ENCODE measurements at regions not wholly inside any gene's neighbourhood (a gene's known extent, or its start where the extent isn't known, plus 50 kb on each side); places are given as distances from the start of the nearest gene placed in this dataset.

GRCh38 chr13:105345730-105346129 lies 1189.7 kb downstream of the EFNB2 start:
- no peak for ATAC-seq
- no peak overlapping the region for H3K27ac ChIP-seq (ENCODE audit: low read depth, low read length)
- DNase-seq: no peak
- no peaks in the 10 kb centered on the region for H3K27me3 ChIP-seq (ENCODE audit: control insufficient read depth in 2 of 2, insufficient read depth in 2 of 2, low read length in 2 of 2)
- ChIA-PET POLR2A (no interaction called here), CTCF (no interaction called here)
- H3K36me3 ChIP-seq (ENCODE audit: control insufficient read depth in 2 of 3, insufficient read depth in 3 of 3, low read length in 3 of 3): no peaks in the 10 kb centered on the region
- H3K4me3 ChIP-seq (ENCODE audit: low read length): no peak overlapping the region
- Mint-ChIP-seq H3K4me1 (no peaks in the 10 kb centered on the region), H3K27me3 (peaks cover 0 to 5% (median 0%) of the 10 kb centered on the region in 5 donors), H3K36me3 (no peaks in the 10 kb centered on the region), H3K9me3 (peaks cover 0 to 3% (median 0%) of the 10 kb centered on the region in 11 donors), H3K27ac (no peak overlapping the region), H3K4me3 (no peak overlapping the region)
- intact Hi-C loops (cut with micrococcal nuclease): loop anchor here in 1 of 2 donors (10.0 kb wide), 1 partner anchor 251 kb away; no protein-coding TSS in a partner anchor
- no peaks in the 10 kb centered on the region for H3K4me1 ChIP-seq (ENCODE audit: control insufficient read depth in 2 of 2, insufficient read depth in 2 of 2, low read length in 2 of 2)
- H3K9me3 ChIP-seq (ENCODE audit: control insufficient read depth in 2 of 3, low read length in 3 of 3): no peaks in the 10 kb centered on the region

GRCh38 chr13:105345131-105345530 lies 1190.3 kb downstream of the EFNB2 start:
- H3K27ac ChIP-seq (ENCODE audit: low read depth, low read length): no peak overlapping the region
- ChIA-PET CTCF (no interaction called here), POLR2A (no interaction called here)
- intact Hi-C loops (cut with micrococcal nuclease): loop anchor here in 1 of 2 donors (10.0 kb wide), 1 partner anchor 250 kb away; no protein-coding TSS in a partner anchor
- ATAC-seq: no peak
- no peak overlapping the region for H3K27ac Mint-ChIP-seq
- no peaks in the 10 kb centered on the region for H3K4me1 ChIP-seq (ENCODE audit: control insufficient read depth in 2 of 2, insufficient read depth in 2 of 2, low read length in 2 of 2)
- no peaks in the 10 kb centered on the region for H3K27me3 ChIP-seq (ENCODE audit: control insufficient read depth in 2 of 2, insufficient read depth in 2 of 2, low read length in 2 of 2)
- DNase-seq: no peak
- H3K4me1 Mint-ChIP-seq: no peaks in the 10 kb centered on the region
- H3K36me3 Mint-ChIP-seq: no peaks in the 10 kb centered on the region
- no peak overlapping the region for H3K4me3 Mint-ChIP-seq
- H3K9me3 ChIP-seq (ENCODE audit: control insufficient read depth in 2 of 3, low read length in 3 of 3): no peaks in the 10 kb centered on the region
- peaks cover 0 to 5% (median 0%) of the 10 kb centered on the region in 5 donors for H3K27me3 Mint-ChIP-seq
- peaks cover 0 to 3% (median 0%) of the 10 kb centered on the region in 11 donors for H3K9me3 Mint-ChIP-seq
- H3K4me3 ChIP-seq (ENCODE audit: low read length): no peak overlapping the region
- H3K36me3 ChIP-seq (ENCODE audit: control insufficient read depth in 2 of 3, insufficient read depth in 3 of 3, low read length in 3 of 3): no peaks in the 10 kb centered on the region

DNA sequence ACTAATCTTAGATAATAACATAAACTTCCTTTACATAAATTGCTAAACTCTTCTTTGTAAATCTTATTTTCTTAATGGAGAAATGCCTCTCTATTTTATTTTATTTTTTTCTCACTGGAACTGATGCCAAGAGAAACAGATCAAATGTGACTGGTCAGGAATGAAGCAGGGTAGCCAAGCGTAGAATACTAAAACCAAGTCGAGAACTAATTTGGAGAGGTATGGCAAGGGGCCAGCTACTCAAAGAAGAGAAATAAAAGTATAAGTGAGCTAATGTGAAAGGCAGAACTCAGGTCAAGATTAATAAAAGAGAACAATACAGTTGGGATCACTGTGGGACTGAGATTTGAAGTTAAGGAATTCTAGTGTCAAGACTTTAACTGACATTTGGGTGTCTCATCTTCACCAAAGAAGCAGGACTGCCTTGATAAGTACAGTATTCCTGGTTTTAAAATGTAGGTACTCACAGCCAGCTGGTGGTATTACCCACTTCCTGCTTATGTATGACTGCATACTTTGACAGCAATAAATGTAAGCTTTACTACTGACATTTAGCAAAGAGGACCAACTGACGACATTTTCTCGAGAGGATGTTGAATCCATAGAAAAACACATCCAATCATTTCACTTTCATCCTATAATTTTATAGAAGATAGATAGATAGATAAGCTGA lies 1192.2 kb downstream of the EFNB2 start:
- ChIA-PET CTCF (interaction anchor here (0.6 kb wide), 1 partner anchor 241 kb away, joined by 3 read pairs; no protein-coding TSS in a partner anchor), POLR2A (no interaction called here)
- H3K4me3 ChIP-seq (ENCODE audit: low read length): no peak overlapping the region
- intact Hi-C loops (cut with micrococcal nuclease): loop anchor here in 1 of 2 donors (10.0 kb wide), 1 partner anchor 248 kb away; no protein-coding TSS in a partner anchor
- H3K27me3 ChIP-seq (ENCODE audit: control insufficient read depth in 2 of 2, insufficient read depth in 2 of 2, low read length in 2 of 2): no peaks in the 10 kb centered on the region
- no peaks in the 10 kb centered on the region for H3K4me1 ChIP-seq (ENCODE audit: control insufficient read depth in 2 of 2, insufficient read depth in 2 of 2, low read length in 2 of 2)
- H3K9me3 ChIP-seq (ENCODE audit: control insufficient read depth in 2 of 3, low read length in 3 of 3): no peaks in the 10 kb centered on the region
- H3K36me3 Mint-ChIP-seq: no peaks in the 10 kb centered on the region
- DNase-seq (no peak), ATAC-seq (no peak)
- no peaks in the 10 kb centered on the region for H3K36me3 ChIP-seq (ENCODE audit: control insufficient read depth in 2 of 3, insufficient read depth in 3 of 3, low read length in 3 of 3)
- peaks cover 0 to 3% (median 0%) of the 10 kb centered on the region in 11 donors for H3K9me3 Mint-ChIP-seq
- no peak overlapping the region for H3K27ac Mint-ChIP-seq
- peaks cover 0 to 2% (median 0%) of the 10 kb centered on the region in 5 donors for H3K27me3 Mint-ChIP-seq
- no peak overlapping the region for H3K27ac ChIP-seq (ENCODE audit: low read depth, low read length)
- peaks cover 0 to 2% (median 0%) of the 10 kb centered on the region in 7 donors for H3K4me1 Mint-ChIP-seq
- H3K4me3 Mint-ChIP-seq: no peak overlapping the region

DNA sequence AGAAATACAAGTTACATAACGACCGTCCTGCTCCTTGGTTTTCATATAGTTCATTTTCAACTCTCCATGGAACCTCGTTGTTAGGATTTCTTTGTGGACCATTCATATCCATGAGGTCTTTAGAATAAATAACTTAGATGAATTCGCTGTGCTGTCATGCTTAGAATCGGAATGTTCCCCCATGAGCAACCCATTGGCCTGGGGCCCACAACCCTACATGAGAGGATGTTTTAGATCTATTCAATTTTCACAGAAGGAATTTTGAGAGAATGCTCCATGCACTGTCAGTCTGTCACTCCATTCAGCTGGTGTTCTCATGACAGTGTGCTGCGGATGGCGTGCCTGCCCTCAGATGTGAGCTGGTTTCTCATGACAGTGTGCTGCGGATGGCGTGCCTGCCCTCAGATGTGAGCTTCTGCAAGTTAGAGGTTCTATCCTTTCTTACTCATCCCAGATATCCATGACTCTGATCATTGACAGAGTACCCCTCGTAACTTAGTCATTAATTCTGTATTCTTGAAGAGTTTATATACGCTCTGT lies 1193.1 kb downstream of the EFNB2 start:
- no peak for ATAC-seq
- no peaks in the 10 kb centered on the region for H3K36me3 ChIP-seq (ENCODE audit: control insufficient read depth in 2 of 3, insufficient read depth in 3 of 3, low read length in 3 of 3)

DNA sequence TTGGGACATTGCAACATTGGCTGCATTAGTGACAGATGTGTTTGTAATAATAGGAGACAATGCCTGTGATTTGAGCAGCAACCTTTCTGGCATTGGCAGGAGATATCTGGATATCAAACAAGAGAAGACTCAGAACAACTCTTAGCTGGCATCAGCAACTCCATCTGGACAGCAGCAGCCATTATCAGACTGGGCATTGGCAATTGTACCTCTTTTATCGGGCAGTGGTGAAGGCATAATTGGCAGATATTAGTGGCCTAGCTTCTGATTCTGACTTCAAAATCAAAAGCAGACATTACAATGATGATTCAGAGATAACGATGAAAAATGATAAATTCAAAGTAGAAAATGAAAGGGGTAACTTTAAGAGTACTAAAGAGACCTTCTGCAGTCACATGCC lies 1193.7 kb downstream of the EFNB2 start:
- peaks cover 0 to 2% (median 0%) of the 10 kb centered on the region in 5 donors for H3K27me3 Mint-ChIP-seq
- CTCF ChIA-PET: no interaction called here
- H3K36me3 Mint-ChIP-seq: no peaks in the 10 kb centered on the region
- no peak overlapping the region for H3K27ac ChIP-seq (ENCODE audit: low read depth, low read length)
- no peak overlapping the region for H3K27ac Mint-ChIP-seq
- H3K4me3 Mint-ChIP-seq: no peak overlapping the region
- no peaks in the 10 kb centered on the region for H3K9me3 ChIP-seq (ENCODE audit: control insufficient read depth in 2 of 3, low read length in 3 of 3)
- ATAC-seq (no peak), DNase-seq (no peak)
- H3K4me1 ChIP-seq (ENCODE audit: control insufficient read depth in 2 of 2, insufficient read depth in 2 of 2, low read length in 2 of 2): no peaks in the 10 kb centered on the region
- intact Hi-C loops (cut with micrococcal nuclease): loop anchor here in 1 of 2 donors (10.0 kb wide), 1 partner anchor 247 kb away; no protein-coding TSS in a partner anchor
- peaks cover 0 to 4% (median 0%) of the 10 kb centered on the region in 7 donors for H3K4me1 Mint-ChIP-seq
- H3K4me3 ChIP-seq (ENCODE audit: low read length): no peak overlapping the region
- H3K36me3 ChIP-seq (ENCODE audit: control insufficient read depth in 2 of 3, insufficient read depth in 3 of 3, low read length in 3 of 3): no peaks in the 10 kb centered on the region
- peaks cover 0 to 3% (median 0%) of the 10 kb centered on the region in 11 donors for H3K9me3 Mint-ChIP-seq
- POLR2A ChIA-PET: no interaction called here
- no peaks in the 10 kb centered on the region for H3K27me3 ChIP-seq (ENCODE audit: control insufficient read depth in 2 of 2, insufficient read depth in 2 of 2, low read length in 2 of 2)

More for the DNA sequence above, 1193.1 kb downstream of the EFNB2 start:
- Histone ChIP-seq H3K27ac (ENCODE audit: low read depth, low read length) (no peak overlapping the region), H3K4me1 (ENCODE audit: control insufficient read depth in 2 of 2, insufficient read depth in 2 of 2, low read length in 2 of 2) (no peaks in the 10 kb centered on the region), H3K4me3 (ENCODE audit: low read length) (no peak overlapping the region), H3K27me3 (ENCODE audit: control insufficient read depth in 2 of 2, insufficient read depth in 2 of 2, low read length in 2 of 2) (no peaks in the 10 kb centered on the region), H3K9me3 (ENCODE audit: control insufficient read depth in 2 of 3, low read length in 3 of 3) (no peaks in the 10 kb centered on the region)
- ChIA-PET POLR2A (no interaction called here), CTCF (no interaction called here)
- Mint-ChIP-seq H3K36me3 (no peaks in the 10 kb centered on the region), H3K4me1 (peaks cover 0 to 4% (median 0%) of the 10 kb centered on the region in 7 donors), H3K4me3 (no peak overlapping the region), H3K27ac (no peak overlapping the region), H3K9me3 (peaks cover 0 to 3% (median 0%) of the 10 kb centered on the region in 11 donors), H3K27me3 (peaks cover 0 to 2% (median 0%) of the 10 kb centered on the region in 5 donors)
- intact Hi-C loops (cut with micrococcal nuclease): loop anchor here in 1 of 2 donors (10.0 kb wide), 1 partner anchor 248 kb away; no protein-coding TSS in a partner anchor
- no peak for DNase-seq

DNA sequence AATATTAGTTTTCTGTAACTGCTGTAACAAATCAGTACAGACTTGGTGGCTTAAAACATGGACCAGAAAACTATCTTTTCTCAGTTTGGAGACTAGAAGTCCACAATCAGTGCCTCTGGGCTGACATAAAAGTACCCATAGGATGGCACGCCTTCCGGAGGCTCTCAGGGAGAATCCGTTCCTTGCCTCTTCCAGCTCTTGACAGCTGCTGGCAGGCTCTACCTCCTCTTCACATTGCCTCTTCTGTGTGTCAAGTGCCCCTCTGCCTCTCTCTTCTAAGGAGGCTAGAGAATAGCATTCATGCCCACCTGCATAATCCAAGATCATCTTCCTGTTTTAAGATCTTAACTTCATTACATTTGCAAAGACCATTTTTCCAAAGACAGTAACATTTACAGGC lies 1194.2 kb downstream of the EFNB2 start:
- Mint-ChIP-seq H3K9me3 (peaks cover 0 to 3% (median 0%) of the 10 kb centered on the region in 11 donors), H3K27ac (no peak overlapping the region), H3K36me3 (no peaks in the 10 kb centered on the region), H3K27me3 (peaks cover 0 to 4% (median 0%) of the 10 kb centered on the region in 5 donors), H3K4me3 (no peak overlapping the region), H3K4me1 (peaks cover 0 to 4% (median 0%) of the 10 kb centered on the region in 7 donors)
- no peak for DNase-seq
- ATAC-seq: no peak
- H3K27me3 ChIP-seq (ENCODE audit: control insufficient read depth in 2 of 2, insufficient read depth in 2 of 2, low read length in 2 of 2): no peaks in the 10 kb centered on the region
- H3K4me3 ChIP-seq (ENCODE audit: low read length): no peak overlapping the region
- H3K9me3 ChIP-seq (ENCODE audit: control insufficient read depth in 2 of 3, low read length in 3 of 3): no peaks in the 10 kb centered on the region
- H3K4me1 ChIP-seq (ENCODE audit: control insufficient read depth in 2 of 2, insufficient read depth in 2 of 2, low read length in 2 of 2): no peaks in the 10 kb centered on the region
- ChIA-PET POLR2A (no interaction called here), CTCF (no interaction called here)
- no peaks in the 10 kb centered on the region for H3K36me3 ChIP-seq (ENCODE audit: control insufficient read depth in 2 of 3, insufficient read depth in 3 of 3, low read length in 3 of 3)
- intact Hi-C loops (cut with micrococcal nuclease): loop anchor here in 1 of 2 donors (10.0 kb wide), 1 partner anchor 246 kb away; no protein-coding TSS in a partner anchor
- no peak overlapping the region for H3K27ac ChIP-seq (ENCODE audit: low read depth, low read length)
